Tibial artery (tissue), 4 donors: ENCODE measurements at regions not wholly inside any gene's neighbourhood (a gene's known extent, or its start where the extent isn't known, plus 50 kb on each side); places are given as distances from the start of the nearest gene placed in this dataset.

Experiments used
- DNase-seq, 2 donors: peaks; one replicate each; pipeline ENCODE4 v3.0.0-alpha.2; 2019
- H3K27ac ChIP-seq, 2 donors: fragments of 200-600 bp; sonication (generic) in 1 of 2; 1 replicate in 1 of 2; 2 replicates in 1 of 2; pipeline ENCODE4 v1.5.1; 2018 to 2019; ENCODE audit warnings: mild to moderate bottlenecking in 1 of 2
- H3K27me3 ChIP-seq, 2 donors: fragments of 200-600 bp; sonication (generic) in 1 of 2; one replicate each; pipeline versions ENCODE4 v1.5.1 to v1.6.0; 2016 to 2019
- H3K36me3 ChIP-seq, 3 donors: fragments of 200-600 bp; sonication (generic) in 2 of 3; one replicate each; pipeline ENCODE4 v1.5.1; 2016 to 2019; ENCODE audit warnings: mild to moderate bottlenecking in 2 of 3
- H3K4me1 ChIP-seq, 4 donors: fragments of 200-600 bp; sonication (generic) in 2 of 4; 1 replicate in 3 of 4; 2 replicates in 1 of 4; pipeline ENCODE4 v1.5.1; 2016 to 2019
- H3K4me3 ChIP-seq, 2 donors: fragments of 200-600 bp; sonication (generic) in 1 of 2; 1 replicate in 1 of 2; 2 replicates in 1 of 2; pipeline ENCODE4 v1.5.1; 2018 to 2019; ENCODE audit warnings: mild to moderate bottlenecking in 2 of 2
- H3K9me3 ChIP-seq, 3 donors: fragments of 200-600 bp; sonication (generic) in 1 of 3; one replicate each; pipeline ENCODE4 v1.5.1; 2016 to 2019
- intact Hi-C: fragments of 100-400 bp; cut with DNase I; formaldehyde crosslinking; loops from one replicate; pipeline ENCODE4 v1.15.0; 2023; ENCODE audit warnings: low total_unique reads
- TF ChIP-seq, protein P1 (sequence below), 2 experiments: fragments of 200-600 bp in 1 of 2; fragments of 450-650 bp in 1 of 2; IDR thresholded peaks; one replicate each; pipeline ENCODE4 v1.5.1; 2017 to 2019; ENCODE audit warnings: antibody characterized with exemption in 2 of 2, mild to moderate bottlenecking in 1 of 2, moderate library complexity in 1 of 2

DNA sequence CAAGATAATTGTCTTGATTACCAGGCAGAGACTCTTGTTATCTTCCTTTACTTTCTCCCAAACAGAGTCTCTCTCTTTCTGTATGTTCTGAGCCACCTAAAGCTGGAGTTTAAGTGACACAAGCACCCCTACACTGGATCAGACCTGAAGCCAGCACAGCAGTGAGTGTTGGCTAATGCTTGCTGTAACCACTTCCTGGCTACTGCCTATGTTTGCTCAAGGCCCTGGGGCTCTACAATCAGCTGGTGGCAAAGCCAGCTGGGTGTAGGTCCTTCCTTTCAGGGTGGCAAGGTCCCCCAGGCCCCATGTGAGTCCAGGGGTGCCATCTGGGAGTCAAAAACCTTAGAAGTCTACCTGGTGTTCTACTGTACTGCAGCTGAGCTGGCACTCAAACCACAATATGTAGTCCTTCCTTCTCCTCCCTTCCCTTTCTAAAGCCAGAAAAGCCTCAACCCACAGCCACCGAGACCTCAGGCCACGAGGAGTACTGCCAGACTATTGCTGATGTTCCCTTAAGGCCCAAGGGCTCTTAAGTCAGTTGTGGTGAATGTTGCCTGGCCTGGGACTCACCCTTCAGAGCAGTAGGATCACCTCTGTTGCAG is 416.3 kb downstream of the ADRA2A start:
- Histone ChIP-seq H3K4me1 (no peaks in the 10 kb centered on the region), H3K9me3 (peaks cover 0 to 32% (median 20%) of the 10 kb centered on the region in 3 donors), H3K27me3 (no peaks in the 10 kb centered on the region), H3K36me3 (no peaks in the 10 kb centered on the region), H3K4me3 (no peak overlapping the region), H3K27ac (no peak overlapping the region)
- intact Hi-C loops, result no loop called here
- TF ChIP-seq, protein P1, sequence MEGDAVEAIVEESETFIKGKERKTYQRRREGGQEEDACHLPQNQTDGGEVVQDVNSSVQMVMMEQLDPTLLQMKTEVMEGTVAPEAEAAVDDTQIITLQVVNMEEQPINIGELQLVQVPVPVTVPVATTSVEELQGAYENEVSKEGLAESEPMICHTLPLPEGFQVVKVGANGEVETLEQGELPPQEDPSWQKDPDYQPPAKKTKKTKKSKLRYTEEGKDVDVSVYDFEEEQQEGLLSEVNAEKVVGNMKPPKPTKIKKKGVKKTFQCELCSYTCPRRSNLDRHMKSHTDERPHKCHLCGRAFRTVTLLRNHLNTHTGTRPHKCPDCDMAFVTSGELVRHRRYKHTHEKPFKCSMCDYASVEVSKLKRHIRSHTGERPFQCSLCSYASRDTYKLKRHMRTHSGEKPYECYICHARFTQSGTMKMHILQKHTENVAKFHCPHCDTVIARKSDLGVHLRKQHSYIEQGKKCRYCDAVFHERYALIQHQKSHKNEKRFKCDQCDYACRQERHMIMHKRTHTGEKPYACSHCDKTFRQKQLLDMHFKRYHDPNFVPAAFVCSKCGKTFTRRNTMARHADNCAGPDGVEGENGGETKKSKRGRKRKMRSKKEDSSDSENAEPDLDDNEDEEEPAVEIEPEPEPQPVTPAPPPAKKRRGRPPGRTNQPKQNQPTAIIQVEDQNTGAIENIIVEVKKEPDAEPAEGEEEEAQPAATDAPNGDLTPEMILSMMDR (IDR thresholded peaks at IDR 0.05), result no peak
- no peak for DNase-seq

DNA sequence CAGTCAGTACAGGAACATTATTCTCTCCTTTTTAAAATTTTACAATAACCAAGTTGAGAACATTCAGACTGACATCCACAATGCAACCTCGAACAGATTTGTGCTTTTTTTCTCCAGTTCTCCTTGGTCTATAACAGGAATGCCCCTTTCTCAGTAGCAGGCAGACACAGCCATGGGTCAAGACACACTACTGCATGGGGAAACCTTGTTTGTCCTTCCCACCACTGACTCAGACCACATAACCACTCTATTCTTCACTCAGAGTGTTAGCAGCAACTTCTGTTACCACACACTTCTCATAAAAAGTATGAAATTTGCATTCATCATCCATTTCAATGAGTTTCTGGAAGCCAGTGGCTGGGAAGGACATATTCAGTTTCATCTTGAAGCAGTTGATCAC is 421.7 kb downstream of the ADRA2A start:
- no peak overlapping the region for H3K4me3 ChIP-seq
- no peaks in the 10 kb centered on the region for H3K4me1 ChIP-seq
- no peak for DNase-seq
- TF ChIP-seq, protein P1 (IDR thresholded peaks at IDR 0.05), result no peak
- H3K27me3 ChIP-seq, result no peaks in the 10 kb centered on the region
- no peak overlapping the region for H3K27ac ChIP-seq
- H3K9me3 ChIP-seq, result peaks cover 0 to 6% (median 0%) of the 10 kb centered on the region in 3 donors
- H3K36me3 ChIP-seq, result no peaks in the 10 kb centered on the region
- intact Hi-C loops, result no loop called here

DNA sequence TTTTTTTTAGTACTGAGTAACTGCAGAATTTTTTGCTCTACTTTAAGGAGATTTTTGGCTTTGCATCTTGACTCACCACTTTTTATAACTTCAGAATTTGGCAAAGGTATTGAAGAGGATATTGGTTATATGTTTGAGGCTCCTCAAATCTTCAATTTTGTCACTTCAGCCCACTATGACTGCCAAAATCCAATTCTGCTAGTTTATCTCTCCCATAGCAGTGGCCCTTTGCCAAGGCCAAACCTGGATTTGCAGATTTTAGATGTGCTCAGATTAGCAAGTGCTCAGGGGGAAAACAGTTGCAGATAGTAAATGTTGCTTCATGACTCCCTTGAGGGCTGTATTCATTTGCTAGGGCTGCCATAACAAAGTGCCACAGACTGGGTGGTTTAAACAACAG is 427.5 kb downstream of the ADRA2A start:
- H3K27me3 ChIP-seq, result no peaks in the 10 kb centered on the region
- no peak overlapping the region for H3K4me3 ChIP-seq
- H3K9me3 ChIP-seq, result no peaks in the 10 kb centered on the region
- TF ChIP-seq, protein P1 (IDR thresholded peaks at IDR 0.05), result no peak
- no peaks in the 10 kb centered on the region for H3K36me3 ChIP-seq
- H3K27ac ChIP-seq, result no peak overlapping the region
- intact Hi-C loops, result no loop called here
- H3K4me1 ChIP-seq, result no peaks in the 10 kb centered on the region
- no peak for DNase-seq

DNA sequence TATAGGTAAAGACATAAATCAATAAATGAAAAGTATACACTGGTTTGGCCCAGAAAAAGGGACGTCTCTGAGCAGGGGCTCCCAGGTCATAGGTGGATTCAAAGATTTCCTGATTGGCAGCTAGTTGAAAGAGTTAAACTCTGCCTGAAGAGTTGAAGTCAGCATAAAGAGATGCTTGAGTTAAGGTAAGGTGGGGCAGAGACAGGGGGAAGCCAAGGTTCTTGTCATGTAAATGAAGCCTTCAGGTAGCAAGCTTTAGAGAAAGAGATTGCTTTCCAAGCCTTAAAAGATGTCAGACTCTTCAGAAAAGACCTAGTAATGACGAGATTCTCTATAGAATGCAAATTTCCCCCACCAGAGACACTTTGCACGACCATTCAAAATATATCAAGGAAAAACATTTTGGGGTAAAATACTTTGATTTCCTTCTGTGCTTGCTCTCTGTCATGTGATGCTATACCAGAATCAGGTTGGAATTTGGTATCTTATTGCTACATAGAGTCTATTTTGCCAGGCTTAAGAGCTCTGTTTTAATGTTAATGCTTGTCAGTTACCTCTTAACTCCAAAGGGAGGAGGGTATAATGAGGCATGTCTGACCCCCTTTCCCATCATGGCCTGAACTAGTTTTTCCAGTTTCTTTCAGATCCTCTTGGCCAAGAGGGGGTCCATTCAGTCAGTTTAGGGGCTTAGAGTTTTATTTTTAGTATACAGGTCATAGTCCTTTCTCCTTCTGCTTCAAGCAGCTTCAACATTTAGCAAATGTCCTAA is 429.6 kb downstream of the ADRA2A start:
- no peaks in the 10 kb centered on the region for H3K9me3 ChIP-seq
- TF ChIP-seq, protein P1 (IDR thresholded peaks at IDR 0.05), result no peak
- intact Hi-C loops, result no loop called here
- H3K27ac ChIP-seq, result no peak overlapping the region
- DNase-seq, result no peak
- H3K36me3 ChIP-seq, result no peaks in the 10 kb centered on the region
- H3K4me3 ChIP-seq, result no peak overlapping the region
- H3K27me3 ChIP-seq, result no peaks in the 10 kb centered on the region
- no peaks in the 10 kb centered on the region for H3K4me1 ChIP-seq

DNA sequence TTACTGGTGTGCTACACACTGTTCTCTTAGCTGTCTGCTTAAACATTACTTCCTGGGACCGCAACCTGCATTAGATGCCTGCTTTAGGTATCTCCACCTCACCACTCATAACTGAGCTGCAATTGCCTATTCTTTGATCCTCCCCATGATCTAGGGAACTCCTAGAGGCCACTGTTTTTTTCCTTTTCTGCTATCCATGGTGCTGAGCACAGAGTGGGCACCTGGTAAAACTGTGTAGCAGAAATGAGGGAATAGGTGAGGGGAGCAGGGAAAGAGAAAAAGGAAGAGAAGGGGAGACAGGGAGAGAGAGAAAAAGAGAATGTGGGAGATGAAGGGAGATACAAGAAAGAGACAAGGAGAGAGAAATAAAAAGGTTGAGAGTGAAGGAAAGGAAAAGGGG is 434.9 kb downstream of the ADRA2A start:
- DNase-seq, result no peak
- no peaks in the 10 kb centered on the region for H3K4me1 ChIP-seq
- no peaks in the 10 kb centered on the region for H3K36me3 ChIP-seq
- no peak overlapping the region for H3K27ac ChIP-seq
- no peak overlapping the region for H3K4me3 ChIP-seq
- H3K27me3 ChIP-seq, result no peaks in the 10 kb centered on the region
- TF ChIP-seq, protein P1 (IDR thresholded peaks at IDR 0.05), result no peak
- H3K9me3 ChIP-seq, result no peaks in the 10 kb centered on the region
- intact Hi-C loops, result no loop called here
